NCI-H526 (cell line): ENCODE measurements at regions not wholly inside any gene's neighbourhood (a gene's known extent, or its start where the extent isn't known, plus 50 kb on each side); places are given as distances from the start of the nearest gene placed in this dataset.
"Not testable (repeated sequence)": the region's sequence is repeated elsewhere in the genome, so short reads cannot be mapped to it uniquely, and the experiment has no call there.

Experiments used
- DNase-seq, 2 experiments: peaks; one replicate each; lab custom pipeline; 2025; lab: John Stamatoyannopoulos, UW

- DNase-seq = no peak
Observed at GRCh38 chr20:56689318-56689717, 60.2 kb downstream of the TFAP2C start.

- DNase-seq = peak; percentile 72 to 74
Observed at GRCh38 chr20:56689852-56690485, 60.9 kb downstream of the TFAP2C start.

- peak; percentile 68 to 72 for DNase-seq
Observed at GRCh38 chr20:56690531-56691175, 61.5 kb downstream of the TFAP2C start.

- peak; percentile 51 to 82 for DNase-seq
Observed at GRCh38 chr20:56691325-56691998, 62.4 kb downstream of the TFAP2C start.

- no peak for DNase-seq
Observed at GRCh38 chr20:56693217-56693616, 64.1 kb downstream of the TFAP2C start.

GRCh38 chr20:56697476-56697875 lies 68.4 kb downstream of the TFAP2C start:
- no peak for DNase-seq

- no peak for DNase-seq
Observed at GRCh38 chr20:56698297-56698696, 69.2 kb downstream of the TFAP2C start.

- DNase-seq = no peak
Observed at GRCh38 chr20:56698749-56699148, 69.6 kb downstream of the TFAP2C start.

GRCh38 chr20:56702931-56703840 lies 74.1 kb downstream of the TFAP2C start:
- DNase-seq = no peak

- no peak for DNase-seq
Observed at GRCh38 chr20:56706867-56707360, 77.8 kb downstream of the TFAP2C start.

- DNase-seq = no peak
Observed at GRCh38 chr20:56708991-56709390, 79.9 kb downstream of the TFAP2C start.

- no peak for DNase-seq
Observed at GRCh38 chr20:56710125-56710524, 81.0 kb downstream of the TFAP2C start.

GRCh38 chr20:56710577-56710976 lies 81.5 kb downstream of the TFAP2C start:
- not testable (repeated sequence) for DNase-seq

GRCh38 chr20:56711018-56711417 lies 81.9 kb downstream of the TFAP2C start:
- DNase-seq = no peak

- DNase-seq = no peak
Observed at GRCh38 chr20:56715309-56715708, 86.2 kb downstream of the TFAP2C start.

- DNase-seq = no peak
Observed at GRCh38 chr20:56715902-56716519, 86.9 kb downstream of the TFAP2C start.

- DNase-seq = no peak
Observed at GRCh38 chr20:56716806-56717205, 87.7 kb downstream of the TFAP2C start.

- DNase-seq = no peak
Observed at GRCh38 chr20:56718816-56719215, 89.7 kb downstream of the TFAP2C start.

GRCh38 chr20:56720620-56721213 lies 91.6 kb downstream of the TFAP2C start:
- DNase-seq = no peak

- no peak for DNase-seq
Observed at GRCh38 chr20:56722042-56722441, 92.9 kb downstream of the TFAP2C start.

- DNase-seq = no peak
Observed at GRCh38 chr20:56723331-56723730, 94.2 kb downstream of the TFAP2C start.
